ENCODE measurements at regions not wholly inside any gene's neighbourhood (a gene's known extent, or its start where the extent isn't known, plus 50 kb on each side); places are given as distances from the start of the nearest gene placed in this dataset.
"Not testable (repeated sequence)": the region's sequence is repeated elsewhere in the genome, so short reads cannot be mapped to it uniquely, and the experiment has no call there.

DNA sequence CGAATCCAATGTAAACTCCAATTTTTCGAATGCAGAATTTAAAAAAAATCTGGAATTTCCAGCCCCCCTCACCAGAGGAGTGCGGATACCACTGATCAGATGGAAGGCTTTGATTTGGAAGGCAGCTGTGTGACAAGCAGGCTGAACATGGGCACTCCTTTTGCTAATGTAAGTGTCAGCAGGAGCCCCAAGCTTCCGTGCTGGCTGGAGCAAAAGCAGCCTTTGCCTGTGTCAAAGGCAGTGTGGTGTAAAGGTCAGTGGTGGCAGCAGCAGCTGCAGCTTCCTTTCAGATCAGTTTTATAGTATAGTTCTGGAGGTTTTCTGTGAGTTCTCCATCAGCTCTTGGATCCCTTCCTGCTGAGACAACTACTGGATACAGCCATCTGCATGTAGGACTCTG, 259.9 kb downstream of the CTH start:
- DNase-seq (ENCODE audit: low read depth in 2 of 2): no peak

DNA sequence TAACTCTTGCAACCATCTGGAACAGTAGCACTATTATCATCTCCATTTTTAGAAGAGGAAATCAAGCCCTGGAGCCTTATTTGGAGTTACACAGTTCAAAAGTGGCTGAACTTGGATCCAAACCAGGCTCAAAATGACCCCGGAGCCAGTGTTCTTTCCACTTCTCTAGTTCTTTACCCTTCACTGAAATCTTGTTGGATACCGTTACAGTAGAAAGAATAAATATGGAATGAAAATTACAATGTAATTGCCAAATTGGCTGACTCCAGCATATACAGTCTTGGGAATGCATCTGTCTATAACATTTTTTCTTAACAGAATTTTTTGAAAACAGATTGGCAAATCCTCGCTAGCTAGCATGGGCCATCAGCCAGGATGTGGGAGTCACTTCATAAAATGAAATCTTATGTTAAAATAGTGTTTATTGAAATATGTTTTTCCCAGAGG, 261.4 kb downstream of the CTH start:
- no peak for DNase-seq (ENCODE audit: low read depth in 2 of 2)

DNA sequence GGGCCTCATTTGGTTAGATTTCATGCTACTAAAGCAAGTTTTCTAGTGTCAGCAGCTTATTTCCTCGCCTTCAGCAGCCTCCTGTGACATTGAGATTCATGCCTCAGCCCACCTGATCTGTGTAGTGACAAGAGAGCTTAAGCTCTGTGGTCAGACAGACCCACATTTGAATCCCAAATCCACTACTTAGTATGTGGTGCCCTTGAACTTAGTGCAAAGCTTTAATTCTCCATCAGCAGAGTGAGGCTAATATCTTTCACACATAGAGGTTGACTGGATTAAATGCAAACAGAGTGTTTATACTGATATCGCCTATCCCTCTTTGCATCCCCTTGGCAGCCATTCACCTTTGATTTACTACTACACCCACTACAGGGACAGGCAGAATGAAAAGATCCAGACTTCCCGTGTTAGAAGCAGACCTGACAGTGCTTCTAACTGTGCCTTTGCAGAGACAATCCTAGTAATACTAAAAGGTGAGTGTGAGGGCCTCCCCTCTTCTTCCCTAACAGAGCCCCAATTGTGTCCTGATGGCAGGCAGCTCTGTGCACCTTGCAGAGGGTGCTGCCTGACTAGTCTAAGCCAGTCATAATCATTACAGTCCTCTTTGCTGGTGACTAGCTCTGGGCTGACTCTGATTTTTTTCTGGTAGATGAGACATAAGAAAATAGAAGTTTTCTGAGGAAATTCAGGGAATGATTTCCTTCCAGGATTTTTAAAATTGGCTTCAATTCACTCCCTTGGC, 264.0 kb downstream of the CTH start:
- no peak for DNase-seq (ENCODE audit: low read depth in 2 of 2)

GRCh38 chr1:70675737-70676156, 264.7 kb downstream of the CTH start:
- DNase-seq (ENCODE audit: low read depth in 2 of 2): no peak

GRCh38 chr1:70685300-70686286, 274.5 kb downstream of the CTH start:
- peak; percentile 58 to 60 for DNase-seq (ENCODE audit: low read depth in 2 of 2)

GRCh38 chr1:70688580-70688979, 277.5 kb downstream of the CTH start:
- no peak for DNase-seq (ENCODE audit: low read depth in 2 of 2)

GRCh38 chr1:70706381-70707037, 295.4 kb downstream of the CTH start:
- no peak for DNase-seq (ENCODE audit: low read depth in 2 of 2)

DNA sequence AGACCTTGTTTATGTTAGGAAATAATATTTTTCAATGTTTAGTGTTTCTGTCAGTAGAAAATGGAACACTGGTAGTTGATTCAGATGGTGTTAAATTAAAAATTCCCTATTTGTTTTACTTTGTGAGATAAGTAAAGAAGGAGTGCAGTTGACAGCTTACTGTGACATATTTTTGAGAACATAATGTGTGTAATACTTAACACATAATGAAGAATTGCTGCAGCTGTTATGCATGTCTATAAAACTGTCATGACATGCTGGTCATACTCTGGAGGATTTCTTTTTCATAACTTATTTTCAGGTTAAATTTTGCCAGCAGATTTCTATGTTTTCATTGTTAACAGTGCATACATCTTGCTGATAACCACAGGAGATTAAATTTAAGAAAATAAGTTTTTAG, 296.1 kb downstream of the CTH start:
- no peak for DNase-seq (ENCODE audit: low read depth in 2 of 2)

- no peak for DNase-seq (ENCODE audit: low read depth in 2 of 2)
Observed at GRCh38 chr1:70714149-70714548, 303.1 kb downstream of the CTH start.

- DNase-seq (ENCODE audit: low read depth in 2 of 2): no peak
Observed at GRCh38 chr1:70717211-70717610, 306.1 kb downstream of the CTH start.

DNA sequence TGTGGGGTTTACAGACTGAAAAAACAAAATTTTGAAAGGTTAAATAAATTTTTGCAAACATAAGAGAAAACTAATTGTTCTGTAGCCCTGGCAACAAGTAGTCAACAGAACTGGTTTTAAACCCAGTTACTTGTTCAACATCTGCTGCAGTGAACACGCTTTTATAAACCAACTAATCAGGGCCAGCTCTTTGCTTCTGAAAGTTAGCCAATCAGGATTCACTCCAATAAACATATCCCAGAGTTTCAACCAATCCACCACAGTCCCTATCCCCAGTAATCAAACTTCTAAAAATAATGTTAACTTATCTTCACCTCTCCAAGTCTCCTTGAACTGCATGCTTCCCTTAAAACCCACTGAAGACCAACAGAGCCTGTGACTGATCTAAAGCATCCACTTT, 306.6 kb downstream of the CTH start:
- no peak for DNase-seq (ENCODE audit: low read depth in 2 of 2)

DNA sequence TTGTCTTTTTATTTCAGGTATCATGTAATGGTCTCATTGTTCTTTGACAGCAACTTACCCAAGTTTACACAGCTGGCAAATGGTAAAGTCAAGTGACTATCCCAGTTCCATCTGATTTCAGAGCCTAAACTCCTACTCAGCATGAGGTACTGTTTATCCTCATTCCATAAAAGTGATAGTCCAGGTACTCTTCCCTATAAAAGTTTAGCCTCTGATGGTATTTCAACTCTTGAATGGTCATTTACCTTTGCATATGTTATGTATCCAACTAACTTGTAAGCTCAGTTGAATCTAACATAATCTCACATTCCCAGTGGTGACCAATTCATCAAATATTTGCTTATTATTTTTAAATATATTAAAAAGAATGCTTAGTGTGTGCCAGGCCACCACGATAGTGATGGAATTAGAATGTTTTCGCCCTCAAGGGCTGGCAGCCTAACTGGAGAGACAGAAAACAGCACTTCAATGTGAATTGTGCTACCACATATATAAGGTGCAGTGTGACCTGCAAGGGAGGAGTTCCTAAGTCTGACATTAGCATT, 307.1 kb downstream of the CTH start:
- no peak for DNase-seq (ENCODE audit: low read depth in 2 of 2)

GRCh38 chr1:70719154-70719553, 308.1 kb downstream of the CTH start:
- DNase-seq (ENCODE audit: low read depth in 2 of 2): no peak

GRCh38 chr1:70720109-70720508, 309.0 kb downstream of the CTH start:
- DNase-seq (ENCODE audit: low read depth in 2 of 2): no peak

GRCh38 chr1:70720521-70720920, 309.5 kb downstream of the CTH start:
- no peak for DNase-seq (ENCODE audit: low read depth in 2 of 2)

DNA sequence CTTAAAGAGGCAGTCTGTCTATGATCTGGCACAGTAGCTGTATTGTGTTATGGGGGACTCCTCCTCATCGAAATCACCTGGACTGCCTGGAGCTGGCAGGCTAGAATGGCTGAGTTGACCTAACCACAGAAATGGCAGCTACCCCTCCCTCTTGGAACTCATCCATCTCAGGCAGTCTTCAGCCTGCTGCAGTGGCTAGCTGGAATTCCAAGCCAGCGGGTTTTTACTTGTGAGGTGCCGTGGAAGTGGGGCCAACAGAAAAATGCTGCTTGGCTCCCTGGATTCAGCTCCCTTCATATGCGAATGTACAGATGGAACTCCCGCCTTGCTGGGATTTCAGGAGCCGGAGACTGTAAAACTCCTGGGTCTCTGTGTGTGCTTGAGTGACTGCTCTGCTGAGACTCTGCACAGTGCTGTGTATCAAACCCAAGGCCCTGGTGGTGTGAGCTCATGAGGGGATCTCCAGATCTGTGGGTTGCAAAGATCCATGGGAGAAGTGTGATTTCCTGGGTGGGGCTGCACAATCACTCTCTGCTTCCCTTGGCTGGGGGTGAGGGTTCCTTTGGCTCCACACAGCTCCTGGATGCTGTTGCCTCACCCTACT, 316.9 kb downstream of the CTH start:
- DNase-seq (ENCODE audit: low read depth in 2 of 2): no peak

DNA sequence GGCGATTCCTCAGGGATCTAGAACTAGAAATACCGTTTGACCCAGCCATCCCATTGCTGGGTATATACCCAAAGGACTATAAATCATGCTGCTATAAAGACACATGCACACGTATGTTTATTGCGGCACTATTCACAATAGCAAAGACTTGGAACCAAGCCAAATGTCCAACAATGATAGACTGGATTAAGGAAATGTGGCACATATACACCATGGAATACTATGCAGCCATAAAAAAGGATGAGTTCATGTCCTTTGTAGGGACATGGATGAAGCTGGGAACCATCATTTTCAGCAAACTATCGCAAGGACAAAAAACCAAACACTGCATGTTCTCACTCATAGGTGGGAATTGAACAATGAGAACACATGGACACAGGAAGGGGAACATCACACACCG, 311.1 kb downstream of the PTGER3 start:
- DNase-seq (ENCODE audit: low read depth in 2 of 2): not testable (repeated sequence)

GRCh38 chr1:70737125-70737524, 310.5 kb downstream of the PTGER3 start:
- DNase-seq (ENCODE audit: low read depth in 2 of 2): no peak

GRCh38 chr1:70738624-70739023, 309.0 kb downstream of the PTGER3 start:
- DNase-seq (ENCODE audit: low read depth in 2 of 2): no peak

- no peak for DNase-seq (ENCODE audit: low read depth in 2 of 2)
Observed at GRCh38 chr1:70745199-70745598, 302.4 kb downstream of the PTGER3 start.

GRCh38 chr1:70746062-70746461, 301.6 kb downstream of the PTGER3 start:
- not testable (repeated sequence) for DNase-seq (ENCODE audit: low read depth in 2 of 2)

All from dermis microvascular lymphatic vessel endothelial cell (primary cell).